K562 (cell line): ENCODE measurements at regions not wholly inside any gene's neighbourhood (a gene's known extent, or its start where the extent isn't known, plus 50 kb on each side); places are given as distances from the start of the nearest gene placed in this dataset.

Experiments used
- ATAC-seq: fragments of 200-7000 bp; cut with Tn5 transposase; 3 replicates; pipeline ENCODE4 v1.9.1; 2020; ENCODE audit warnings: moderate library complexity
- BruUV-seq: library from RNA; stranded (reverse); fragments of 400-500 nt; replicated peaks from 2 replicates; lab custom pipeline; 2021; lab: Mats Ljungman, UMichigan
- CTCF ChIA-PET: fragments of 300-600 bp; formaldehyde crosslinking; extraction: SDS; loops from one replicate; lab custom pipeline; 2021; ENCODE audit warnings: low intra/inter-chr PET ratio; lab: Yijun Ruan, JAX
- POLR2A ChIA-PET: fragments of 300-600, 350-650 bp; sonication (Branson Sonifier 250); formaldehyde crosslinking; extraction: SDS; loops from one replicate; lab custom pipeline; 2021; ENCODE audit warnings: antibody characterized with exemption, inconsistent platforms; lab: Yijun Ruan, JAX
- DNase-seq, 4 experiments: peaks; one replicate each; pipeline versions ENCODE4 v3.0.0 to v3.0.0-alpha.2; 2011 to 2018; ENCODE audit warnings: low spot score in 3 of 4, mixed read lengths in 3 of 4; ENCODE audit errors: extremely low read depth in 1 of 4
- FAIRE-seq: peaks from 2 replicates; lab custom pipeline; 2011; peaks lifted over from hg19 to GRCh38; lab: Jason Lieb, UNC
- H2AFZ ChIP-seq: 2 replicates; pipeline ENCODE4 v1.6.0; 2011; ENCODE audit warnings: low read depth, low read length, control low read depth, inconsistent platforms
- H3K27ac ChIP-seq: fragments of 200-600 bp; 3 replicates; pipeline ENCODE4 v1.8.0; 2011; ENCODE audit warnings: low read depth, mild to moderate bottlenecking, control low read depth, inconsistent platforms, low read length, moderate library complexity, mixed read lengths; ENCODE audit errors: extremely low read depth
- H3K27me3 ChIP-seq, 2 experiments: fragments of 300-600 bp in 1 of 2; 2 replicates in 1 of 2; 3 replicates in 1 of 2; pipeline versions ENCODE4 v1.6.0 to v1.8.0; 2011; ENCODE audit warnings: inconsistent platforms in 2 of 2, low read length in 2 of 2, mild to moderate bottlenecking in 1 of 2, mixed read lengths in 1 of 2, moderate library complexity in 1 of 2; ENCODE audit not compliant: control insufficient read depth in 2 of 2, insufficient read depth in 2 of 2
- H3K36me3 ChIP-seq: fragments of 300-600 bp; 3 replicates; pipeline ENCODE4 v1.8.0; 2011; ENCODE audit warnings: mild to moderate bottlenecking, low read length, inconsistent platforms; ENCODE audit not compliant: control insufficient read depth, insufficient read depth
- H3K4me1 ChIP-seq, 2 experiments: fragments of 200-600 bp in 1 of 2; replicated peaks in 1 of 2; 2 replicates in 1 of 2; 3 replicates in 1 of 2; pipeline versions ENCODE4 v1.5.1 to v1.8.0; 2011; ENCODE audit warnings: inconsistent platforms in 2 of 2, low read length in 2 of 2, mild to moderate bottlenecking in 1 of 2, mixed read lengths in 1 of 2, moderate library complexity in 1 of 2; ENCODE audit not compliant: control insufficient read depth in 2 of 2, insufficient read depth in 2 of 2
- H3K4me2 ChIP-seq: 2 replicates; pipeline ENCODE4 v1.6.1; 2011; ENCODE audit warnings: low read length, control low read depth, inconsistent platforms, mixed read lengths; ENCODE audit not compliant: insufficient read depth
- H3K4me3 ChIP-seq: fragments of 200-600 bp; sonication (generic), shearing (Covaris generic); 2 replicates; pipeline ENCODE4 v1.5.1; 2016; ENCODE audit warnings: control low read depth, inconsistent platforms
- H3K79me2 ChIP-seq: fragments of 200-600 bp; 3 replicates; pipeline ENCODE4 v1.8.0; 2011; ENCODE audit warnings: low read length, inconsistent platforms; ENCODE audit not compliant: control insufficient read depth, insufficient read depth
- H3K9ac ChIP-seq, 2 experiments: 2 replicates each; pipeline versions ENCODE4 v1.6.0 to v1.6.1; 2011; ENCODE audit warnings: low read depth in 2 of 2, low read length in 2 of 2, control low read depth in 1 of 2, inconsistent platforms in 1 of 2, mild to moderate bottlenecking in 1 of 2, mixed read lengths in 1 of 2; ENCODE audit not compliant: insufficient read depth in 1 of 2
- H3K9me1 ChIP-seq: one replicate; pipeline ENCODE4 v1.6.0; 2011; ENCODE audit warnings: inconsistent platforms, mild to moderate bottlenecking, low read length, moderate library complexity; ENCODE audit not compliant: control insufficient read depth, insufficient read depth
- H3K9me3 ChIP-seq: replicated peaks from 2 replicates; pipeline ENCODE4 v1.5.1; 2011; ENCODE audit warnings: low read depth, low read length, inconsistent platforms; ENCODE audit not compliant: control insufficient read depth, insufficient read depth
- H4K20me1 ChIP-seq: replicated peaks from 2 replicates; pipeline ENCODE4 v1.6.1; 2011; ENCODE audit warnings: low read length, inconsistent platforms, mixed read lengths; ENCODE audit not compliant: control insufficient read depth, insufficient read depth
- C11orf30 ChIP-seq: fragments of 450-650 bp; IDR thresholded peaks from 2 replicates; pipeline ENCODE4 v1.6.1; 2016; ENCODE audit warnings: low read depth, mild to moderate bottlenecking
- CTBP1 ChIP-seq: fragments of 450-650 bp; IDR thresholded peaks from 2 replicates; pipeline ENCODE4 v1.6.1; 2016; ENCODE audit warnings: borderline replicate concordance
- GTF2B ChIP-seq: IDR thresholded peaks from 2 replicates; pipeline ENCODE4 v1.6.1; 2011; ENCODE audit not compliant: insufficient read length; ENCODE audit errors: extremely low read depth
- KDM4B ChIP-seq, 2 experiments: fragments of 450-650 bp in 1 of 2; sonication (generic) in 1 of 2; IDR thresholded peaks; 2 replicates each; pipeline ENCODE4 v1.6.1; 2016 to 2017; ENCODE audit warnings: borderline replicate concordance in 2 of 2, antibody characterized with exemption in 1 of 2, low read depth in 1 of 2, mild to moderate bottlenecking in 1 of 2
- LCOR ChIP-seq: sonication (generic); formaldehyde crosslinking; IDR thresholded peaks from 2 replicates; pipeline ENCODE4 v1.8.0; 2022; ENCODE audit warnings: mild to moderate bottlenecking, missing genetic modification reagents
- SNIP1 ChIP-seq: fragments of 450-650 bp; IDR thresholded peaks from 2 replicates; pipeline ENCODE4 v1.7.1; 2017; ENCODE audit warnings: low read depth, mild to moderate bottlenecking
- THRAP3 ChIP-seq: fragments of 450-650 bp; IDR thresholded peaks from 2 replicates; pipeline ENCODE4 v1.6.1; 2016; ENCODE audit warnings: mild to moderate bottlenecking, inconsistent platforms, borderline replicate concordance
- ZNF24 ChIP-seq: fragments of 450-650 bp; IDR thresholded peaks from 2 replicates; pipeline ENCODE4 v1.6.1; 2016
- ZNF518B ChIP-seq: fragments of 250-450 bp; sonication (Bioruptor Pico); IDR thresholded peaks from 2 replicates; pipeline ENCODE4 v1.5.0; 2021; ENCODE audit warnings: mild to moderate bottlenecking, moderate library complexity
- WGBS: fragments of 100-300 bp; shearing (Covaris generic); methylation state at CpG from one replicate; pipeline ENCODE4 v1.1.6; 2016; ENCODE audit warnings: low coverage, mixed read lengths; ENCODE audit not compliant: insufficient coverage; ENCODE audit errors: missing lambda C conversion rate; 5-methylcytosine and 5-hydroxymethylcytosine counted together
- in situ Hi-C: fragments of 300-500 bp; cut with MboI; formaldehyde crosslinking; loops from 4 replicates; pipeline ENCODE4 v1.15.0; 2018; ENCODE audit warnings: inconsistent platforms, mixed read lengths
- intact Hi-C: fragments of 100-400 bp; cut with micrococcal nuclease; formaldehyde crosslinking; loops from 2 replicates; pipeline ENCODE4 v1.14.2; 2022

GRCh38 chr20:48257833-48258232 is 472.6 kb upstream of the SULF2 start:
- Histone ChIP-seq H3K9me3 (no peaks in the 10 kb centered on the region), H3K4me2 (no peak overlapping the region), H3K79me2 (no peaks in the 10 kb centered on the region), H3K27ac (no peak overlapping the region), H3K9ac (no peak overlapping the region), H3K27me3 (peaks cover 0 to 6% of the 10 kb centered on the region in 2 experiments; a peak in 1 of 5 replicates), H2AFZ (no peak overlapping the region), H3K9me1 (no peaks in the 10 kb centered on the region), H3K36me3 (no peaks in the 10 kb centered on the region)
- DNase-seq = no peak
- BruUV-seq = no TSS peak
- in situ Hi-C loops = no loop called here
- WGBS = 0% methylated on average over 2 of the region's 2 CpGs
- intact Hi-C loops = no loop called here
- CTCF ChIA-PET = no interaction called here
- no peak for TF ChIP-seq CTBP1
- no peak for TF ChIP-seq GTF2B
- no peak for TF ChIP-seq C11orf30
- TF ChIP-seq KDM4B (IDR thresholded peaks at IDR 0.05; ENCODE audit: borderline replicate concordance in 2 of 2, low read depth in 1 of 2) = no peak
- TF ChIP-seq LCOR = no peak
- TF ChIP-seq, all 486 proteins: peak for 0
- POLR2A ChIA-PET = no interaction called here
- no peak overlapping the region for H3K4me3 ChIP-seq
- ATAC-seq (no peak), FAIRE-seq (no peak)
- H4K20me1 ChIP-seq = no peaks in the 10 kb centered on the region
- no peaks in the 10 kb centered on the region for H3K4me1 ChIP-seq

- TF ChIP-seq ZNF24 = no peak
- TF ChIP-seq SNIP1 = no peak
- TF ChIP-seq THRAP3 = no peak
- TF ChIP-seq ZNF518B (CRISPR knock-in tag) = no peak
- FAIRE-seq (no peak), ATAC-seq (no peak), DNase-seq (no peak)
- in situ Hi-C loops (no loop called here), intact Hi-C loops (no loop called here)
- no TSS peak for BruUV-seq
- Histone ChIP-seq H3K4me1 (no peaks in the 10 kb centered on the region), H3K36me3 (no peaks in the 10 kb centered on the region), H3K4me2 (no peak overlapping the region), H3K9me3 (no peaks in the 10 kb centered on the region), H3K9me1 (no peaks in the 10 kb centered on the region), H3K27ac (no peak overlapping the region), H4K20me1 (no peaks in the 10 kb centered on the region), H3K79me2 (no peaks in the 10 kb centered on the region), H3K27me3 (peaks cover 0 to 2% of the 10 kb centered on the region in 2 experiments; a peak in 2 of 5 replicates), H2AFZ (no peak overlapping the region), H3K9ac (no peak overlapping the region), H3K4me3 (no peak overlapping the region)
- under 1% methylated on average over 8 of the region's 8 CpGs for WGBS
- ChIA-PET CTCF (no interaction called here), POLR2A (no interaction called here)
Observed at GRCh38 chr20:48247961-48248360, 462.7 kb upstream of the SULF2 start.
